SU-DHL-6 (cell line): ENCODE measurements at regions not wholly inside any gene's neighbourhood (a gene's known extent, or its start where the extent isn't known, plus 50 kb on each side); places are given as distances from the start of the nearest gene placed in this dataset.

Experiments
- H2AFZ ChIP-seq: fragments of 200-600 bp; sonication (generic); 2 replicates; pipeline ENCODE4 v1.6.1; 2014; ENCODE audit warnings: low read depth, mild to moderate bottlenecking, moderate library complexity, mixed read lengths, antibody characterized with exemption, low read length; ENCODE audit not compliant: severe bottlenecking
- H3F3A ChIP-seq: fragments of 200-600 bp; shearing (Covaris generic); 2 replicates; pipeline ENCODE4 v1.6.0; 2016; ENCODE audit warnings: antibody characterized with exemption, mild to moderate bottlenecking; ENCODE audit not compliant: insufficient read depth
- H3K27ac ChIP-seq: fragments of 200-600 bp; sonication (generic); 2 replicates; pipeline ENCODE4 v1.5.1; 2016; ENCODE audit warnings: low read depth, mild to moderate bottlenecking, low read length, moderate library complexity, mixed read lengths
- H3K27me3 ChIP-seq: fragments of 200-600 bp; sonication (generic), shearing (Covaris generic); 2 replicates; pipeline ENCODE4 v1.6.0; 2014; ENCODE audit warnings: mild to moderate bottlenecking, low read length
- H3K36me3 ChIP-seq: fragments of 200-600 bp; sonication (generic); 2 replicates; pipeline ENCODE4 v1.6.1; 2014; ENCODE audit warnings: mild to moderate bottlenecking, low read length, mixed read lengths
- H3K4me2 ChIP-seq: fragments of 300-600, 200-600 bp; shearing (Covaris generic), sonication (generic); 2 replicates; pipeline ENCODE4 v1.6.0; 2014; ENCODE audit warnings: low read length, low read depth, mild to moderate bottlenecking; ENCODE audit not compliant: poor library complexity, severe bottlenecking
- H3K4me3 ChIP-seq: fragments of 200-600 bp; sonication (generic); 2 replicates; pipeline ENCODE4 v1.5.1; 2014; ENCODE audit warnings: antibody characterized with exemption, low read length, mild to moderate bottlenecking, mixed read lengths; ENCODE audit not compliant: insufficient read depth, poor library complexity, severe bottlenecking
- H3K79me2 ChIP-seq: fragments of 200-600 bp; sonication (generic); 2 replicates; pipeline ENCODE4 v1.6.1; 2014; ENCODE audit warnings: mild to moderate bottlenecking, low read length, moderate library complexity; ENCODE audit not compliant: insufficient read depth
- H3K9ac ChIP-seq: fragments of 200-600 bp; sonication (generic); 2 replicates; pipeline ENCODE4 v1.7.0; 2014; ENCODE audit warnings: mild to moderate bottlenecking, low read length
- H3K9me2 ChIP-seq: fragments of 200-600 bp; sonication (generic); replicated peaks from 2 replicates; pipeline ENCODE4 v1.6.1; 2014; ENCODE audit warnings: low read length; ENCODE audit not compliant: insufficient read depth
- H3K9me3 ChIP-seq: fragments of 200-600 bp; sonication (generic); 2 replicates; pipeline ENCODE4 v1.6.1; 2014; ENCODE audit warnings: low read length, mixed read lengths; ENCODE audit not compliant: insufficient read depth
- H4K20me1 ChIP-seq: fragments of 200-600 bp; sonication (generic); 2 replicates; pipeline ENCODE4 v1.6.1; 2014; ENCODE audit warnings: low read depth, mild to moderate bottlenecking, antibody characterized with exemption, low read length, moderate library complexity, mixed read lengths
- EZH2phosphoT487 ChIP-seq: fragments of 200-600 bp; sonication (generic), shearing (Covaris generic); conservative IDR thresholded peaks from 2 replicates; pipeline ENCODE4 v1.6.1; 2018; ENCODE audit warnings: mild to moderate bottlenecking, antibody characterized with exemption, low read length, moderate library complexity, mixed read lengths
- TF ChIP-seq, protein P1 (sequence below): fragments of 200-600 bp; sonication (generic); IDR thresholded peaks from one replicate; pipeline ENCODE4 v1.5.1; 2017; ENCODE audit warnings: antibody characterized with exemption, mild to moderate bottlenecking, low read length, moderate library complexity; ENCODE audit not compliant: insufficient read depth, poor library complexity, severe bottlenecking

DNA sequence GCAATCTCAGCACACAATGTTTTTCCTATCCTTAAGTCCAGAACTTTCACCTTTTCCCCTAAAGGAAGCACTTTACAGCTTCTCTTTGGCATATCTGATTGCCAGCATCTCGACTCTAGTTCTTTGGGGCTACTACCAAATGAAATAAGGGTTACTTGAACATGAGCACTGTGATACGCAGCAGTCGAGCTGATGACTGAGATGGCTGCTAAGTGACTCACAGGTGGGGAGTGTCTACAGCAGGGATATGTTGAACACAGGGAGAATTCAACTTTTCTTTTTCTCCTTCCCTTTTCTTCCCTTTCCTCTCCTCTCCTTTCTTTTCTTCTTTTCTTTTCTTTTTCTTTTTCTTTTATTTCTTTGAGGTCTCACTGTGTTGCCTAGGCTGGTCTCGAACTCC is 334.8 kb downstream of the MAF start:
- no peaks in the 10 kb centered on the region for H3K9me2 ChIP-seq
- H3K4me2 ChIP-seq, result no peak overlapping the region
- H2AFZ ChIP-seq, result no peak overlapping the region
- H3K9me3 ChIP-seq, result no peaks in the 10 kb centered on the region
- no peaks in the 10 kb centered on the region for H4K20me1 ChIP-seq
- no peak overlapping the region for H3K9ac ChIP-seq
- no peak overlapping the region for H3K27ac ChIP-seq
- H3K79me2 ChIP-seq, result no peaks in the 10 kb centered on the region
- TF ChIP-seq, protein P1, sequence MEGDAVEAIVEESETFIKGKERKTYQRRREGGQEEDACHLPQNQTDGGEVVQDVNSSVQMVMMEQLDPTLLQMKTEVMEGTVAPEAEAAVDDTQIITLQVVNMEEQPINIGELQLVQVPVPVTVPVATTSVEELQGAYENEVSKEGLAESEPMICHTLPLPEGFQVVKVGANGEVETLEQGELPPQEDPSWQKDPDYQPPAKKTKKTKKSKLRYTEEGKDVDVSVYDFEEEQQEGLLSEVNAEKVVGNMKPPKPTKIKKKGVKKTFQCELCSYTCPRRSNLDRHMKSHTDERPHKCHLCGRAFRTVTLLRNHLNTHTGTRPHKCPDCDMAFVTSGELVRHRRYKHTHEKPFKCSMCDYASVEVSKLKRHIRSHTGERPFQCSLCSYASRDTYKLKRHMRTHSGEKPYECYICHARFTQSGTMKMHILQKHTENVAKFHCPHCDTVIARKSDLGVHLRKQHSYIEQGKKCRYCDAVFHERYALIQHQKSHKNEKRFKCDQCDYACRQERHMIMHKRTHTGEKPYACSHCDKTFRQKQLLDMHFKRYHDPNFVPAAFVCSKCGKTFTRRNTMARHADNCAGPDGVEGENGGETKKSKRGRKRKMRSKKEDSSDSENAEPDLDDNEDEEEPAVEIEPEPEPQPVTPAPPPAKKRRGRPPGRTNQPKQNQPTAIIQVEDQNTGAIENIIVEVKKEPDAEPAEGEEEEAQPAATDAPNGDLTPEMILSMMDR, result no peak
- no peak for TF ChIP-seq EZH2phosphoT487
- no peaks in the 10 kb centered on the region for H3K27me3 ChIP-seq
- no peak overlapping the region for H3K4me3 ChIP-seq
- H3F3A ChIP-seq, result no peaks in the 10 kb centered on the region
- no peaks in the 10 kb centered on the region for H3K36me3 ChIP-seq

DNA sequence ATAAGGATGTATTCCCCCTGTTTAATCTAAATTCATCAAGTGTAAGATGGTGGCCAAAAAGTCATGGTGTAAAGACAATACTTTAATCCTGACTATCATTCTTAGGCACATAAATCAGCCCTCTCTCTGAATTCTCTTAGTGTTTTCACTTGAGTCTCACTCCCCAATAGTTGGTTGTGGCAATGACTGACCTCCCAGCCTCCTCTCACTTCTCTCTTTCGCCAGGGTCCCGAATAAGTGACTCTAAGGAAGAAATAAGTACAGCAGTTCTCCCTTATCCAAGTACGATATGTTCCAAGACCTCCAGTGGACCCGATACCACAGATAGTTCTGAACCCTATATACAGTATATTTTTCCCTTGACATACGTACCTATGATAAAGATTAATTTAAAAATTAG is 335.3 kb downstream of the MAF start:
- H3K79me2 ChIP-seq, result no peaks in the 10 kb centered on the region
- no peaks in the 10 kb centered on the region for H3F3A ChIP-seq
- H3K36me3 ChIP-seq, result no peaks in the 10 kb centered on the region
- H3K9ac ChIP-seq, result no peak overlapping the region
- no peak overlapping the region for H2AFZ ChIP-seq
- no peak overlapping the region for H3K4me3 ChIP-seq
- H3K9me2 ChIP-seq, result no peaks in the 10 kb centered on the region
- no peaks in the 10 kb centered on the region for H3K9me3 ChIP-seq
- TF ChIP-seq EZH2phosphoT487, result no peak
- TF ChIP-seq, protein P1, result no peak
- H3K27ac ChIP-seq, result no peak overlapping the region
- no peaks in the 10 kb centered on the region for H4K20me1 ChIP-seq
- no peak overlapping the region for H3K4me2 ChIP-seq
- no peaks in the 10 kb centered on the region for H3K27me3 ChIP-seq

DNA sequence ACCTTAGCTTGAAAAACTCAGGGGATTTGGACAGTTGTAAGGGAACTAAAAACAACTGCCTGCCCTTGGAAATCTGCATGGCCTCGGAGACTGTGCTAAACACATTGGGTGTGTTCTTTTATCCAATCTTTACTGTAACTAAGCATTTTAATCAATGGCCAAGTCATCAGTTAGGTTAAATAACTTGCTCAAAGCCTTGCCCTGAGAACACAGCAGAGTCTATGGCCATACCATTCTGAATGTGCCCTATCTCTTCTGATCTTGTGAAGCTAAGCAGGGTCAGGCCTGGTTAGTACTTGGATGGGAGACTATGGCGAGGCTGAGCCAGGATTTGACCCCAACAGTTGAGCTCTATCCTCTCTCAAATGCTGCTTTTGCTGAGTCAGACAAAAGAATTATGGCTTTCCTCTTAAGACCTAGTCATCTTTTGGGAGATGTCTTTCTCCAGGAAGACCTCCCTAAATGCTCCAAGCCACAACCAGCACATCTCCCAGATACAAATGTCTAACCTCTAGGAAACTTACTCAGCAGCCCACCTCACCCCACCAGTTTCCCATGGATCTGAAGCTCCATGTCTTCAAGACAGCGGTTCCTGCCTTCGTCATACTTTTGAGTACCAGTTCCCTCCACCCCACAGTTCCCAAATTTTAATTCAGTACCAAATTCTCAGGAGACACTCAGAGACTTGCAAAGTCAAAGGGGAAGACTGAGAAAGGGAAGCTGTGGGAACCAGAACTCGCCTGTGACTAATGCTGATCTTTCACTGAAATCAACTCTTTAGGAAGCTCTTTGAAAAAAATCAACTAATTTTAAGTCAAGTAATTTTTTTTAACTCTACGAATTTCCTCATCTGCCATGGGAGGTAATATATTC is 336.1 kb downstream of the MAF start:
- no peak overlapping the region for H3K27ac ChIP-seq
- no peaks in the 10 kb centered on the region for H3K79me2 ChIP-seq
- H3K4me2 ChIP-seq, result no peak overlapping the region

More for the DNA sequence above, 336.1 kb downstream of the MAF start:
- Histone ChIP-seq H3K9me3 (no peaks in the 10 kb centered on the region), H3K27me3 (no peaks in the 10 kb centered on the region), H3K9ac (no peak overlapping the region), H3K4me3 (no peak overlapping the region), H2AFZ (no peak overlapping the region), H3F3A (no peaks in the 10 kb centered on the region), H4K20me1 (no peaks in the 10 kb centered on the region), H3K36me3 (no peaks in the 10 kb centered on the region), H3K9me2 (no peaks in the 10 kb centered on the region)
- TF ChIP-seq EZH2phosphoT487, result no peak
- TF ChIP-seq, protein P1, result no peak
